OCI-LY7 (cell line): ENCODE measurements at regions not wholly inside any gene's neighbourhood (a gene's known extent, or its start where the extent isn't known, plus 50 kb on each side); places are given as distances from the start of the nearest gene placed in this dataset.
A peak's percentile ranks its signal among the peaks of the same experiment; 100 is the strongest.

Experiments
- EZH2phosphoT487 ChIP-seq: fragments of 200-600 bp; sonication (generic); IDR thresholded peaks from 2 replicates; pipeline ENCODE4 v1.6.1; 2018; ENCODE audit warnings: low read depth, borderline replicate concordance, mild to moderate bottlenecking, mixed run types, antibody characterized with exemption, low read length, moderate library complexity, mixed read lengths
- TF ChIP-seq, protein P1 (sequence below): fragments of 200-600 bp; sonication (generic); conservative IDR thresholded peaks from 2 replicates; pipeline ENCODE4 v1.5.1; 2014; ENCODE audit warnings: mild to moderate bottlenecking, antibody characterized with exemption, low read length, moderate library complexity, mixed read lengths

DNA sequence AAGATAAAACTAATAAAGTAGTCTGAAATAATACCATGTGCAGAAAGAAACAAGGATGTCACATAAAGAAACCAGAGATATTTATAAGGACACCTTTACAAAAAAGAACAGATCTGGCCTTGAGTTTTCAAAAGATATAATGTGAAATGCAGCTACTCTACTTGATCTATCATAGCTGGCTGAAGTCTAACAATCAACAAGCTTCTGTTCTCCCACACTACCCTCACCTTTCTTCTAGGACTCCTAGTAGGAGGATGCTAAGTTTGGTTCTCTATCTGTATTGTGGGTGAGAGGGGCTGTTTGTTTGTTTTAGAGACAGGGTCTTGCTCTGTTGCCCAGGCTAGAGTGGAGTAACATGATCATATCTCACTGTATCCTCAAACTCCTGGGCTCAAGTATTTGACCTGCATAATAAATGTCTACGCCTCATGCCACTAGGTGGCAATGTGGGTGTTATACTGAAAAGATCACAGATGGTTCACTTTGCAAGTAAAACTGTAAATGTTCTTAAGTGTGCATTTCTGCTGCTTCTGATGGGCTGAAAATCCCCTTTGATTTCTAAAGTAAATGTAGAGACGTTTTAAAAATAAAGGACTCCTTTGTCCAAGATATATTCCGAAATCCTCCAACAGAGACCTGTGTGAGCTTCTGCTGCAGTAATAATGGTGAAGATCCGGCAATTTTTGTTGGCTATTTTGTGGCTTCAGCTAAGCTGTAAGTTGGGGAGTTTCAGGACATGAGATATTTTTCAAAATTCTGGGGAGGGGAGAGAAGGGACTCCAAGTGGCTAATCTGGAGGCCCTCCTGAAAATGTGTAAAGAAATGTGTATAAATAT is 269.3 kb downstream of the DAD1 start:
- TF ChIP-seq, protein P1, sequence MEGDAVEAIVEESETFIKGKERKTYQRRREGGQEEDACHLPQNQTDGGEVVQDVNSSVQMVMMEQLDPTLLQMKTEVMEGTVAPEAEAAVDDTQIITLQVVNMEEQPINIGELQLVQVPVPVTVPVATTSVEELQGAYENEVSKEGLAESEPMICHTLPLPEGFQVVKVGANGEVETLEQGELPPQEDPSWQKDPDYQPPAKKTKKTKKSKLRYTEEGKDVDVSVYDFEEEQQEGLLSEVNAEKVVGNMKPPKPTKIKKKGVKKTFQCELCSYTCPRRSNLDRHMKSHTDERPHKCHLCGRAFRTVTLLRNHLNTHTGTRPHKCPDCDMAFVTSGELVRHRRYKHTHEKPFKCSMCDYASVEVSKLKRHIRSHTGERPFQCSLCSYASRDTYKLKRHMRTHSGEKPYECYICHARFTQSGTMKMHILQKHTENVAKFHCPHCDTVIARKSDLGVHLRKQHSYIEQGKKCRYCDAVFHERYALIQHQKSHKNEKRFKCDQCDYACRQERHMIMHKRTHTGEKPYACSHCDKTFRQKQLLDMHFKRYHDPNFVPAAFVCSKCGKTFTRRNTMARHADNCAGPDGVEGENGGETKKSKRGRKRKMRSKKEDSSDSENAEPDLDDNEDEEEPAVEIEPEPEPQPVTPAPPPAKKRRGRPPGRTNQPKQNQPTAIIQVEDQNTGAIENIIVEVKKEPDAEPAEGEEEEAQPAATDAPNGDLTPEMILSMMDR: peak; percentile 94
- no peak for TF ChIP-seq EZH2phosphoT487
